ENCODE measurements at regions not wholly inside any gene's neighbourhood (a gene's known extent, or its start where the extent isn't known, plus 50 kb on each side); places are given as distances from the start of the nearest gene placed in this dataset.

- DNase-seq (no peak), ATAC-seq (no peak)
- H3K4me3 ChIP-seq = no peak overlapping the region
- H3K9me3 ChIP-seq = no peaks in the 10 kb centered on the region
- TF ChIP-seq CTCF (IDR thresholded peaks at IDR 0.05) = no peak
- H3K4me1 ChIP-seq = no peaks in the 10 kb centered on the region
- 38 to 44% methylated on average over 2 of the region's 2 CpGs for WGBS, 2 donors
- no peaks in the 10 kb centered on the region for H3K36me3 ChIP-seq
- H3K27ac ChIP-seq = no peak overlapping the region
- intact Hi-C loops (cut with DNase I) = loop anchor here in 2 of 10 donors (2.0 to 10.0 kb wide), 3 partner anchors 21 to 325 kb away; no protein-coding TSS in a partner anchor
- H3K27me3 ChIP-seq = peaks cover 0 to 7% (median 0%) of the 10 kb centered on the region in 7 donors
These were observed 176.6 kb upstream of the C9orf72 start for GRCh38 chr9:27749838-27750237.

- H3K27me3 ChIP-seq = peaks cover 0 to 7% (median 0%) of the 10 kb centered on the region in 7 donors
- H3K27ac ChIP-seq = no peak overlapping the region
- WGBS, 2 donors = 67 to 73% methylated on average over 3 of the region's 3 CpGs
- intact Hi-C loops (cut with DNase I) = loop anchor here in 1 of 10 donors (2.0 kb wide), 1 partner anchor 20 kb away; no protein-coding TSS in a partner anchor
- H3K4me1 ChIP-seq = no peaks in the 10 kb centered on the region
- H3K4me3 ChIP-seq = no peak overlapping the region
- DNase-seq (no peak), ATAC-seq (no peak)
- H3K36me3 ChIP-seq = no peaks in the 10 kb centered on the region
- H3K9me3 ChIP-seq = no peaks in the 10 kb centered on the region
- no peak for TF ChIP-seq CTCF (IDR thresholded peaks at IDR 0.05)
These were observed 177.3 kb upstream of the C9orf72 start for GRCh38 chr9:27750566-27750965.

- Histone ChIP-seq H3K4me3 (no peak overlapping the region), H3K9me3 (no peaks in the 10 kb centered on the region), H3K36me3 (no peaks in the 10 kb centered on the region), H3K4me1 (no peaks in the 10 kb centered on the region), H3K27me3 (peaks cover 0 to 7% (median 0%) of the 10 kb centered on the region in 7 donors), H3K27ac (no peak overlapping the region)
- no peak for DNase-seq
- intact Hi-C loops (cut with DNase I) = no loop called here
- 88 to 94% methylated on average over 4 of the region's 4 CpGs for WGBS, 2 donors
- ATAC-seq = no peak
- no peak for TF ChIP-seq CTCF (IDR thresholded peaks at IDR 0.05)
These were observed 178.8 kb upstream of the C9orf72 start for GRCh38 chr9:27752069-27752468.

- Histone ChIP-seq H3K4me1 (no peaks in the 10 kb centered on the region), H3K27me3 (no peaks in the 10 kb centered on the region), H3K36me3 (no peaks in the 10 kb centered on the region), H3K4me3 (no peak overlapping the region), H3K9me3 (no peaks in the 10 kb centered on the region), H3K27ac (no peak overlapping the region)
- ATAC-seq (no peak), DNase-seq (no peak)
- intact Hi-C loops (cut with DNase I) = no loop called here
- no peak for TF ChIP-seq CTCF (IDR thresholded peaks at IDR 0.05)
- 38 to 43% methylated on average over 2 of the region's 2 CpGs for WGBS, 2 donors
These were observed 182.6 kb upstream of the C9orf72 start for GRCh38 chr9:27755846-27756245.
